Neural crest cell (in vitro differentiated cells): ENCODE measurements at regions not wholly inside any gene's neighbourhood (a gene's known extent, or its start where the extent isn't known, plus 50 kb on each side); places are given as distances from the start of the nearest gene placed in this dataset.
A peak's percentile ranks its signal among the peaks of the same experiment; 100 is the strongest.

Experiments
- DNase-seq: peaks from one replicate; pipeline ENCODE4 v3.0.0; 2021; ENCODE audit warnings: low read depth, mixed read lengths, low spot score
- H3K27ac Mint-ChIP-seq: one replicate; pipeline ENCODE4 v1.8.0; 2021; ENCODE audit warnings: mild to moderate bottlenecking, mixed read lengths; ENCODE audit not compliant: unreplicated experiment
- H3K27me3 Mint-ChIP-seq: 2 replicates; pipeline ENCODE4 v1.8.0; 2021; ENCODE audit warnings: low read depth, mild to moderate bottlenecking, mixed read lengths
- H3K36me3 Mint-ChIP-seq: 2 replicates; pipeline ENCODE4 v1.8.0; 2021; ENCODE audit warnings: low read depth, mild to moderate bottlenecking, mixed read lengths
- H3K4me1 Mint-ChIP-seq: 2 replicates; pipeline ENCODE4 v1.8.0; 2021; ENCODE audit warnings: mixed read lengths
- H3K4me3 Mint-ChIP-seq: one replicate; pipeline ENCODE4 v1.8.0; 2021; ENCODE audit warnings: mild to moderate bottlenecking, mixed read lengths
- H3K9me3 Mint-ChIP-seq: 2 replicates; pipeline ENCODE4 v1.8.0; 2021; ENCODE audit warnings: mixed read lengths
- TF ChIP-seq, protein P1 (sequence below): fragments of 200-600 bp; sonication (generic); conservative IDR thresholded peaks from 2 replicates; pipeline ENCODE4 v1.5.0; 2021; ENCODE audit warnings: antibody characterized with exemption, mild to moderate bottlenecking

DNA sequence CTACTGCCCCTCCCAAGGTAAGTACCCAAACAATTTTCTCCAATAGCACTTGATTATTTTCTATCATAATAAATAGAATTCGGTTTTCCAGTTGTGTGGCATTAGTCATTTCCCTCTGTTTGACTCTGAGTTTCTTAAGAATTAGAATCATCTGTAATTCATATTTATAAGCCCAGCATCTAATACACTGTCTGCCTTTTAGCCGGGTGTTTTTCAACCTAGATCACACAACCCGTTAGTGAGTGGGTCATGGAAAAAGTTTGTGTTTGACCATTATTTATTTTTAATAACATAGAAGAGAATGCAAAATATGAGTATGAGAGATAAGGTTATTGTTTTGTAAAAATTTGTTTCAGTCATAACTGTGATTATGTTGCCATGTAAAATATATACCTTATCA, 701.6 kb downstream of the RFPL4B start:
- no peak overlapping the region for H3K4me3 Mint-ChIP-seq
- H3K4me1 Mint-ChIP-seq = peaks cover 44% of the 10 kb centered on the region
- peaks cover 3% of the 10 kb centered on the region for H3K9me3 Mint-ChIP-seq

DNA sequence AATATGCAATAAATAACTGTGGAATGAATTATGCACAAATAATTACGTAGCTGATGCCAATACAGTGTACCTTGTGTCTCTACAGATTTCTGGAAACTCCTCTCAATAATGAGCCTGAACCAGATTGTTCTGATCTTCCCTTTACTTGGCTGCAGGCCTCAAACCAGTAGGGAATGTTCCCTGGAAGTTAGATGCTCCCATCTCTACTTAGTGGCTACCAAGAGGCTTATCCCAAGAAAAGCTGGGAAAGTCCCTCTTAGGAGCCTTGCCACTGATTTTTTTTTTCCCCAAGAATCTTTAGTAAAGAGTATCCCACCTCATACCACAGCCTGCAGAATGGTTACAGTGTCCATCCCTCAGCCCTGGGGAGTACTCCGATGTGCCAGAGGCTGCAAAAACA, 702.1 kb downstream of the RFPL4B start:
- no peaks in the 10 kb centered on the region for H3K27me3 Mint-ChIP-seq

More for the DNA sequence above, 701.6 kb downstream of the RFPL4B start:
- H3K27ac Mint-ChIP-seq = no peak overlapping the region
- DNase-seq = no peak
- TF ChIP-seq, protein P1, sequence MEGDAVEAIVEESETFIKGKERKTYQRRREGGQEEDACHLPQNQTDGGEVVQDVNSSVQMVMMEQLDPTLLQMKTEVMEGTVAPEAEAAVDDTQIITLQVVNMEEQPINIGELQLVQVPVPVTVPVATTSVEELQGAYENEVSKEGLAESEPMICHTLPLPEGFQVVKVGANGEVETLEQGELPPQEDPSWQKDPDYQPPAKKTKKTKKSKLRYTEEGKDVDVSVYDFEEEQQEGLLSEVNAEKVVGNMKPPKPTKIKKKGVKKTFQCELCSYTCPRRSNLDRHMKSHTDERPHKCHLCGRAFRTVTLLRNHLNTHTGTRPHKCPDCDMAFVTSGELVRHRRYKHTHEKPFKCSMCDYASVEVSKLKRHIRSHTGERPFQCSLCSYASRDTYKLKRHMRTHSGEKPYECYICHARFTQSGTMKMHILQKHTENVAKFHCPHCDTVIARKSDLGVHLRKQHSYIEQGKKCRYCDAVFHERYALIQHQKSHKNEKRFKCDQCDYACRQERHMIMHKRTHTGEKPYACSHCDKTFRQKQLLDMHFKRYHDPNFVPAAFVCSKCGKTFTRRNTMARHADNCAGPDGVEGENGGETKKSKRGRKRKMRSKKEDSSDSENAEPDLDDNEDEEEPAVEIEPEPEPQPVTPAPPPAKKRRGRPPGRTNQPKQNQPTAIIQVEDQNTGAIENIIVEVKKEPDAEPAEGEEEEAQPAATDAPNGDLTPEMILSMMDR = no peak
- peaks cover 9% of the 10 kb centered on the region for H3K36me3 Mint-ChIP-seq
- H3K27me3 Mint-ChIP-seq = no peaks in the 10 kb centered on the region

DNA sequence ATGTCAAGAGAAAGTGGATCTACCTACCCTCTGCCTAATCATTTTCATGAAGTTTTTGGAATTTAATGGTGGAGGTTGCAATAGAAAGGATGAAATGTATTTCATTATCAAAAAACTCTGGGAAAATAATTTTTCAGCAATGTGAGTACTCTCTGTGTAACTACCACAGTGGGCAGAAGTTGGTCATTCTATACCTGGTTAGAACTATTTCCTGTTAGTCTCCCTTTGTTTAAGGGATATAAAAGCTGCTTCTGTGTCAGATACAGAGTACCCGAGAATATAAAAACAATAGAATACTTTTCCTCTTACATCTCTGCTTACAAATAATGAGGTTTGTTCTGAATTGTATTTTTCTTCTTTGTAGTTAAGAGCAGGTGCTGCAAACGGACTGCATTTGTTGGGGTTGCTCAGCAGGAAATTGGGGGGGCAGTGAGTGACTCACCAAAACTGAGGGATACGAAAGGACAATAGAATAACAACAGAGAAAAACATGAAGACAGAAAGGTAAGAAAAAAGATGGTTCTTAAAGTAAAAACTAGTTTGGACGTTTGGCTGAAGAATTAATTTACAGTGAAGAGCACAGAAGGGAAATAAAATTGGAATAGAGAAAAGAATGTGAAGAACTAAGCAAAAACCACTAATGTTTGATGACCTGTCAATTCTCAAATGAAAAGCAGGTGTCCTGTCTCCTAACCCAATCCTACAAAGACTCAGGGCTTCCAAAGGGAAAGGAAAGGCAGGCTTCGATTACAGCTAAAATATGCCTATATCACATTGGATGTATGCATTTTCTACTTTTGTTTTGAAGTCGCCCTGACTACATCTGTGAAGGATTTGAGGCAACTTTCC, 703.1 kb downstream of the RFPL4B start:
- peak overlapping the region; percentile 63 for H3K27ac Mint-ChIP-seq
- H3K36me3 Mint-ChIP-seq = peaks cover 11% of the 10 kb centered on the region
- TF ChIP-seq, protein P1 = no peak
- H3K9me3 Mint-ChIP-seq = peaks cover 3% of the 10 kb centered on the region
- H3K27me3 Mint-ChIP-seq = no peaks in the 10 kb centered on the region
- H3K4me1 Mint-ChIP-seq = peaks cover 44% of the 10 kb centered on the region
- no peak overlapping the region for H3K4me3 Mint-ChIP-seq
- DNase-seq = no peak

More for the DNA sequence above, 702.1 kb downstream of the RFPL4B start:
- TF ChIP-seq, protein P1 = no peak
- H3K27ac Mint-ChIP-seq = no peak overlapping the region
- H3K9me3 Mint-ChIP-seq = peaks cover 3% of the 10 kb centered on the region
- no peak overlapping the region for H3K4me3 Mint-ChIP-seq
- DNase-seq = no peak
- H3K36me3 Mint-ChIP-seq = peaks cover 11% of the 10 kb centered on the region
- peaks cover 44% of the 10 kb centered on the region for H3K4me1 Mint-ChIP-seq

DNA sequence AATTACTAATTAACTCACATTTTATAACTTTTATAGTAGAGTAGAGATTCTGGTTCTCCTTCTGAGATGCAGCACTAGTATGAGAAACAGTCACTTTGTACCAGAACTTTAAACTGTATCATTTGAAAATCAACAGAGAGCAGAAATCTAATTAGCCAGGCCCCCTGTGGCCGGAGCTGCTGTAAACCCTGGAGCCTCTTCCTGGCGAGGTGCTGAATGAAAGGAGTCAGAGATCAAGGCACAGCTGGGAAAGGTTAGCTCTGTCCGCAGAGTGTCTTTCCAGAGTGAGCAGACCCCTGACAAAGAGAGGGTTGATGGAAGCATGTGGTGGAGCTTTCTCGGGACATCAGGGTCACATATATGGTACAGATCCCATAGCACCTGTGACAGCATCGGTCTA, 703.8 kb downstream of the RFPL4B start:
- Mint-ChIP-seq H3K4me3 (peak overlapping the region; percentile 41), H3K36me3 (peaks cover 10% of the 10 kb centered on the region), H3K9me3 (peaks cover 7% of the 10 kb centered on the region), H3K27ac (peak overlapping the region; percentile 83), H3K27me3 (no peaks in the 10 kb centered on the region), H3K4me1 (peaks cover 43% of the 10 kb centered on the region)
- TF ChIP-seq, protein P1 = no peak
- peak; percentile 26 for DNase-seq

DNA sequence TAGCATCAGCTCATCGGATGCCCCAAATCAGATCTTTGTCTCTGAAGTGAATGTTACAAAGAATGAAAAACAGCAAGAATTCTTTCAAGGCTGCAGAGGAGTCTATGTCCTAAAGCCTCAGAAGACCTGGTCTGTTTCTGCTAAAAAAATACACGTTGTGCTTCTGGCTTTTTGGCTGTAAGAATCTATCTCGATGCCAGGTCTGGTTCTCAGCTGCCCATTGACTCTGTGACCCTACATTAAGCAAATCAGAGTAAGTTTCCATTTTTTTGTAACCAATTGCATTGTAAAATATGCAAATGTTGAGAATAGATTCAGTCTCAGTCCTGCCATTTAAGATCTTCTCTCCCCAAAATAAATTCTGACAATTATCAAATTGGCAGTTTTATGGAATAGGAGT, 705.4 kb downstream of the RFPL4B start:
- Mint-ChIP-seq H3K9me3 (peaks cover 6% of the 10 kb centered on the region), H3K36me3 (peaks cover 12% of the 10 kb centered on the region), H3K4me3 (no peak overlapping the region), H3K27ac (peak overlapping the region; percentile 81), H3K4me1 (peaks cover 34% of the 10 kb centered on the region), H3K27me3 (no peaks in the 10 kb centered on the region)
- DNase-seq = no peak
- TF ChIP-seq, protein P1 = no peak
